Endothelial cell of umbilical vein (primary cell): ENCODE measurements at regions not wholly inside any gene's neighbourhood (a gene's known extent, or its start where the extent isn't known, plus 50 kb on each side); places are given as distances from the start of the nearest gene placed in this dataset.

Source experiments
- BruUV-seq: library from RNA; stranded (reverse); fragments of 400-500 nt; replicated peaks from 2 replicates; lab custom pipeline; 2021; lab: Mats Ljungman, UMichigan
- CTCF ChIA-PET: fragments of 300-600, 350-600 bp; sonication (Branson Sonifier 250); formaldehyde crosslinking; loops from one replicate; lab custom pipeline; 2021; ENCODE audit warnings: antibody characterized with exemption, inconsistent platforms; lab: Charles Lee
- POLR2A ChIA-PET: fragments of 300-600, 350-600 bp; sonication (Branson Sonifier 250); formaldehyde crosslinking; loops from one replicate; lab custom pipeline; 2021; ENCODE audit warnings: antibody characterized with exemption, inconsistent platforms; lab: Charles Lee
- DNase-seq: peaks from one replicate; pipeline ENCODE4 v3.0.0-alpha.2; 2011; ENCODE audit warnings: low read depth, low spot score
- FAIRE-seq: peaks from 2 replicates; lab custom pipeline; 2011; peaks lifted over from hg19 to GRCh38; lab: Jason Lieb, UNC
- H2AFZ ChIP-seq: 2 replicates; pipeline ENCODE4 v1.6.0; 2012; ENCODE audit warnings: low read depth, low read length, control low read depth, inconsistent platforms
- H3K27ac ChIP-seq: 2 replicates; pipeline ENCODE4 v1.5.1; 2011; ENCODE audit warnings: low read depth, mild to moderate bottlenecking, control low read depth, low read length, moderate library complexity; ENCODE audit not compliant: insufficient read depth
- H3K27me3 ChIP-seq, 2 experiments: 2 replicates each; pipeline versions ENCODE4 v1.6.0 to v1.6.1; 2011; ENCODE audit warnings: low read length in 2 of 2, mixed read lengths in 1 of 2; ENCODE audit not compliant: control insufficient read depth in 2 of 2, insufficient read depth in 2 of 2
- H3K36me3 ChIP-seq, 2 experiments: 2 replicates in 1 of 2; 3 replicates in 1 of 2; pipeline ENCODE4 v1.5.1; 2011; ENCODE audit warnings: low read length in 2 of 2, mild to moderate bottlenecking in 1 of 2, moderate library complexity in 1 of 2; ENCODE audit not compliant: control insufficient read depth in 2 of 2, insufficient read depth in 2 of 2; ENCODE audit errors: extremely low read depth in 1 of 2
- H3K4me1 ChIP-seq: 3 replicates; pipeline ENCODE4 v1.5.1; 2011; ENCODE audit warnings: mild to moderate bottlenecking, low read length; ENCODE audit not compliant: control insufficient read depth, insufficient read depth; ENCODE audit errors: extremely low read depth
- H3K4me2 ChIP-seq: 2 replicates; pipeline ENCODE4 v1.6.1; 2011; ENCODE audit warnings: low read length, control low read depth, mixed read lengths; ENCODE audit not compliant: insufficient read depth
- H3K4me3 ChIP-seq, 3 experiments: fragments of 200-600 bp in 1 of 3; sonication (generic), shearing (Covaris generic) in 1 of 3; replicated peaks in 1 of 3; 2 replicates each; pipeline ENCODE4 v1.5.1; 2011 to 2016; ENCODE audit warnings: control low read depth in 3 of 3, low read length in 3 of 3, mild to moderate bottlenecking in 2 of 3, inconsistent platforms in 1 of 3, low read depth in 1 of 3, moderate library complexity in 1 of 3; ENCODE audit not compliant: insufficient read depth in 1 of 3
- H3K79me2 ChIP-seq: 2 replicates; pipeline ENCODE4 v1.6.0; 2012; ENCODE audit warnings: low read length, inconsistent platforms; ENCODE audit not compliant: control insufficient read depth, insufficient read depth
- H3K9ac ChIP-seq: replicated peaks from 2 replicates; pipeline ENCODE3; 2011; ENCODE audit warnings: low read length, control low read depth; ENCODE audit not compliant: insufficient read depth; ENCODE audit errors: extremely low read depth
- H3K9me1 ChIP-seq: replicated peaks from 3 replicates; pipeline ENCODE4 v1.6.0; 2011; ENCODE audit warnings: mild to moderate bottlenecking, low read length; ENCODE audit not compliant: control insufficient read depth, insufficient read depth; ENCODE audit errors: extremely low read depth
- H3K9me3 ChIP-seq: replicated peaks from 2 replicates; pipeline ENCODE4 v1.5.1; 2012; ENCODE audit warnings: low read length, inconsistent platforms; ENCODE audit not compliant: control insufficient read depth, insufficient read depth
- H4K20me1 ChIP-seq: replicated peaks from 2 replicates; pipeline ENCODE3; 2011; ENCODE audit warnings: mild to moderate bottlenecking, low read length; ENCODE audit not compliant: control insufficient read depth, insufficient read depth; ENCODE audit errors: extremely low read depth
- CTCF ChIP-seq, 2 donors: IDR thresholded peaks; 1 replicate in 1 of 2; 2 replicates in 1 of 2; pipeline ENCODE4 v1.5.1; 2011; ENCODE audit warnings: low read length in 2 of 2, mild to moderate bottlenecking in 2 of 2, moderate library complexity in 2 of 2, control low read depth in 1 of 2, inconsistent platforms in 1 of 2, low read depth in 1 of 2; ENCODE audit not compliant: insufficient read depth in 1 of 2; ENCODE audit errors: extremely low read depth in 1 of 2
- EZH2 ChIP-seq: IDR thresholded peaks from 2 replicates; pipeline ENCODE4 v1.6.1; 2012; ENCODE audit warnings: borderline replicate concordance, low read depth, mild to moderate bottlenecking, moderate library complexity, low read length, inconsistent platforms; ENCODE audit not compliant: severe bottlenecking
- FOS ChIP-seq: IDR thresholded peaks from 2 replicates; pipeline ENCODE4 v1.6.1; 2011; ENCODE audit warnings: mild to moderate bottlenecking, low read length, moderate library complexity, borderline replicate concordance; ENCODE audit not compliant: insufficient read depth
- GATA2 ChIP-seq: IDR thresholded peaks from 2 replicates; pipeline ENCODE4 v1.7.0; 2011; ENCODE audit warnings: low read depth, mild to moderate bottlenecking, moderate library complexity, mixed read lengths, low read length; ENCODE audit not compliant: insufficient read length, insufficient read depth
- JUN ChIP-seq: IDR thresholded peaks from 2 replicates; pipeline ENCODE4 v1.6.1; 2011; ENCODE audit warnings: borderline replicate concordance, low read depth; ENCODE audit not compliant: insufficient read length, insufficient read depth
- MAX ChIP-seq: IDR thresholded peaks from 2 replicates; pipeline ENCODE4 v1.6.1; 2011; ENCODE audit not compliant: insufficient read depth, insufficient read length
- MYC ChIP-seq: IDR thresholded peaks from one replicate; pipeline ENCODE4 v1.6.1; 2011; ENCODE audit warnings: mild to moderate bottlenecking, low read depth, low read length
- POLR2A ChIP-seq: IDR thresholded peaks from 2 replicates; pipeline ENCODE4 v1.6.1; 2012; ENCODE audit warnings: low read depth, mild to moderate bottlenecking, control low read depth, low read length
- POLR2AphosphoS5 ChIP-seq: IDR thresholded peaks from 2 replicates; pipeline ENCODE4 v1.6.1; 2012; ENCODE audit warnings: low read depth, mild to moderate bottlenecking, control low read depth, low read length, moderate library complexity; ENCODE audit not compliant: insufficient read depth
- dilution Hi-C: fragments of 300-500 bp; cut with MboI; formaldehyde crosslinking; loops from one replicate; pipeline ENCODE4 v1.15.0; 2019; ENCODE audit warnings: low sequenced_read_pairs; ENCODE audit not compliant: extremely low pct_ligation_motif_present
- intact Hi-C: fragments of 100-400 bp; cut with micrococcal nuclease; formaldehyde crosslinking; loops from one replicate; pipeline ENCODE4 v1.10.0; 2022

GRCh38 chr11:20238712-20239111, 78.4 kb upstream of the DBX1 start:
- CTCF ChIA-PET, result no interaction called here

More at GRCh38 chr11:20238712-20239111, 78.4 kb upstream of the DBX1 start:
- Histone ChIP-seq H3K9ac (no peak overlapping the region), H2AFZ (no peak overlapping the region), H3K4me2 (no peak overlapping the region), H3K4me1 (no peaks in the 10 kb centered on the region), H4K20me1 (no peaks in the 10 kb centered on the region), H3K4me3 (no peak overlapping the region), H3K27ac (no peak overlapping the region), H3K27me3 (peaks cover 2 to 5% of the 10 kb centered on the region in 2 experiments), H3K9me3 (no peaks in the 10 kb centered on the region), H3K9me1 (no peaks in the 10 kb centered on the region), H3K36me3 (no peaks in the 10 kb centered on the region), H3K79me2 (no peaks in the 10 kb centered on the region)
- TF ChIP-seq MYC, result no peak
- TF ChIP-seq EZH2, result no peak
- no peak for TF ChIP-seq MAX
- TF ChIP-seq FOS, result no peak
- no peak for TF ChIP-seq JUN
- no peak for TF ChIP-seq GATA2
- no peak for TF ChIP-seq POLR2A
- no peak for TF ChIP-seq CTCF (IDR thresholded peaks at IDR 0.05; ENCODE audit: extremely low read depth in 1 of 2, insufficient read depth in 1 of 2, low read depth in 1 of 2, low read length in 2 of 2)
- no peak for TF ChIP-seq POLR2AphosphoS5
- dilution Hi-C loops (no loop called here), intact Hi-C loops (no loop called here)
- DNase-seq (no peak), FAIRE-seq (no peak)
- POLR2A ChIA-PET, result no interaction called here
- no TSS peak for BruUV-seq
